ENCODE measurements at regions not wholly inside any gene's neighbourhood (a gene's known extent, or its start where the extent isn't known, plus 50 kb on each side); places are given as distances from the start of the nearest gene placed in this dataset.
"Not testable (repeated sequence)": the region's sequence is repeated elsewhere in the genome, so short reads cannot be mapped to it uniquely, and the experiment has no call there.

DNA sequence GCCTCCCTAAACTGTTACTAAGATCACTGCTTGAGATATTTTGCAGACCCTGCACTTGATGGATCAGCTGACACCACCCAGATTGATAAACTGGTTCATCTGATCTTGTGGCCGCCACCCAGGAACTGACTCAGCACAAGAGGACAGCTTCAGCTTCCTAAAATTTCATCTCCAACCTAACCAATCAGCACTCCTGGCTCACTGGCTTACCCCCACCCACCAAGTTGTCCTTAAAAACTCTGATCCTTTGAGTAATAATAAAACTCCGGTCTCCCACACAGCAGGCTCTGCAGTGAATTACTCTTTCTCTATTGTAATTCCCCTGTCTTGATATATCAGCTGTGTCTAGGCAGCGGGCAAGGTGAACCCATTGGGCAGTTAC is 174.8 kb downstream of the UTP18 start:
- no peak for DNase-seq (ENCODE audit: low spot score)

GRCh38 chr17:51435641-51436091 is 175.3 kb downstream of the UTP18 start:
- DNase-seq (ENCODE audit: low spot score) = no peak

GRCh38 chr17:51439395-51440229 is 179.3 kb downstream of the UTP18 start:
- DNase-seq (ENCODE audit: low spot score) = no peak

DNA sequence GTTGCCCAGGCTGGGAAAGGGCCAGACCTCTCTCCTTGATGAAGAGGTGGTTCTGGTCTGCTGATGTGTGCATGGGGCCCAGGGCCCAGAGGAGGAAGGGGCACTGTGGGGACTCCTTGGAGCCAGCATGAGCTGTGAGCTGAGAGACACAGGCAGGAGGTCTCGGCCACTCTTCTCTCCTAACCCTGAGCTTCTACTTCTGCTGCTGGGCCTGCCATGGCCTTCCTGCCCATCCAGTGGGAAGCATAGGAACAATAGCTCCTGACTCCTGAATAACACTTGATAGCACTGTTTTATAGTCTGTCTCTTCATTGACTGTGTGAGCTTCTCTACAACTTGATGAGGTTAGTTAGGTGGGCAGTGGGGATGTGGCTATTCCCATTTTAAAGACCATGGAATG is 181.1 kb downstream of the UTP18 start:
- DNase-seq (ENCODE audit: low spot score) = no peak

DNA sequence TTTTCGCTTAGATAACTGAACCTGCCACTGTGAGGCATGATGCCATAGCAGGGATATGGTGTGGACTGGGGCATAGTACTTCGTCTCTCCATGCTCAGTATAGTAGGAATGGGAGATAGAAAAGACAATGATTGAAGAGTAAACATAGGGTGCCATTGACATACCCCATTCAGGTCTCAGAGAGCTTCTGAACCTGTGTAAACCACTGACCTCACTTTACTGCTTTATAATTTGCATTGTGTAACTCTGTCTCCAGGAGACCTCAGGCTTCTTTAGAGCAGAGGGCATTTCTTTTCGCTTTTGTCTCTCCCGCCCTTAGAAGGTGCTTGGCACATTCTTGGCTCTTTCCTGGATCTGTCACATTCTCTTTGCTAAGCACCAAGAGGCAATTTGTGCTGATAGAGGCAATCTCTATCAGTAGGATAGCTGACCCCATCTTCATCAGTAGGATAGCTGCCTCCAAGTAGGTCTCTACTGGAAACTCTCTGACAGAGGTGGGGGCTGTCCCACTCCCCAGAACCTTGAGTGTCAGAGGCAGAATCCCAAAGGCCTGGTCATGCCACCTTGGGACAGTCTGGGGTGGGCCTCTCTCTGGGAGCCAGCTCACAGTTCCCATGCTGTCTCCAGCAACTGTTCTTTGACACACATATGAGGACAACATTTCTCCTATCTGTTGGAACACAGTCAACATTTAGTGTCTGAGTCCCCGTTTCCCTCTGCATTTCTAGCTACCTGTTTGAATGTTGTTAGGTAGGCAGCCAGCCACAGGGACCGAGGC is 181.9 kb downstream of the UTP18 start:
- no peak for DNase-seq (ENCODE audit: low spot score)

GRCh38 chr17:51443646-51444045 is 183.3 kb downstream of the UTP18 start:
- DNase-seq (ENCODE audit: low spot score) = no peak

DNA sequence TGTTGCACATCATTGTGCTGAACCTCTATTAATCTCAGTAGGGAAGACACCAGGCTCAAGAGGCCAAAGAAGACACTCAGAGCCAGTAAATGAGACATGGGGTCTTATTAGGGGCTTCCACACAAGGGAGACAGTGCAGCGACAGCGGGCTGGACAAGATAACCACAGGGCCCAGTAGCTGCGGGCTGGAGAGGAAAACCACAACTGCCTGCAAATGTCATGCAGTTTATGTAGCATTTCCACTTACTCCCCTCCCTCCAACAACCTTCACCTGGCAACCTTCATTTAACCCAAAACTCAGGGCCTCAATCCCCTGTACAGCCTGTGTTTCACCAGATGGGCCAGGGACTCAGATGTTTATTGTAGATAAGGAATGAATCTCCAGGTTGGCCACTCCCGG is 185.6 kb downstream of the UTP18 start:
- DNase-seq (ENCODE audit: low spot score) = no peak

GRCh38 chr17:51454456-51454978 is 194.2 kb downstream of the UTP18 start:
- no peak for DNase-seq (ENCODE audit: low spot score)

DNA sequence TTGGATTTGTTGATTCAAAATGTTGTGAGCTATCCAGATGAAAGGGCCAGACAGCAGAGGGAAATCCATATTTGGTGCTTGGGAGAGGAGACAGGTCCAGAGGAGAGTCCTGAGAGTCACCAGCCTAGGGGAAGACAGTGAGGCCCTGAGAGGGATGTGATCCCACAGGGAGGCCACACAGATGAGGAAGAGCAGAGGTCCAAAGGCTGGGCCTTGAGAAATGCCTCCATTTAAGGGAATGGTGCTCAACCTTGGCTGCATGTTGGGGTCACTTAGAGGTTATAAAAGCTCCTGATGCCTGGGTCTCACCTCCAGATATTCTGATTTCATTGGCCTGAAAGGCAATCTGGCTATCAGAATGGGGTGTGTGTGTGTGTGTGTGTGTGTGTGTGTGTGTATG is 194.9 kb downstream of the UTP18 start:
- DNase-seq (ENCODE audit: low spot score) = no peak

DNA sequence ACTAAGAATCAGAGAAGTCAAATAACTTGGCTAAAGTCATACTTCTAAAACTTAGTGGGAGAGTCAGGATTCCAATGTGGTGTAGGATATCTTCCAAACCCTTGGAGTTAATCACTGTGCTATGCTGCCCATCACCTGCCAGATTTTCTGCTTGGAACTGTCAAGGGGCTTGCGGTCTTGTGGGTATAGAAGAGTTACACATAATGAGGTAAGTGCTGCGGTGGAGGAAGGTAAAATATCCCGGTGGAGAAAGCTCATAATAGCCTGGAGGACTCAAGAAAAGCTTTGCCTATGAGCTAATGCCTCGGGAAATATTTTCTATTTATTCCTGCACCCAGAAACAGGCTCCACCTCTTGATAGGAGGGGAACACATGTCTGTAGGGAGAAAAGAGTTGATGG is 195.6 kb downstream of the UTP18 start:
- no peak for DNase-seq (ENCODE audit: low spot score)

DNA sequence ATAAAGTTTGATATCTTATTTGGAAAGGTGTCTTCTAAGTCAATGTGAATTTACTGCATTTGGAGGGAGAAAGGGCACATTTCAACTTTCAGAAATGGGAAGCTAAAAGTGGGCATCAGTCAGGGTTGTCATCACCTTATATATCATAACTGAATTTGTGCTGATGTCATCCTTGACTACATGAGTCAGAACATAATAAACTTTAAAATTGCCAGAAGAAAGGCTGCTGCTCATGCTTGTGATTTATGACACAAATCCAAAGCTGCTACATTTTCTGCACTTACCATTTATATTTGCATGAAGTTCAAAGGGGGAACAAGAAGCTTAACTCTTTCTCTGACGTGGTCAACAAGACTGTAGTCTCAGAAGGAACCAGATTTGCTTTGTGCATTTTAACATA is 196.6 kb downstream of the UTP18 start:
- no peak for DNase-seq (ENCODE audit: low spot score)

- DNase-seq (ENCODE audit: low spot score) = no peak
Observed at GRCh38 chr17:51461578-51462004, 201.2 kb downstream of the UTP18 start.

DNA sequence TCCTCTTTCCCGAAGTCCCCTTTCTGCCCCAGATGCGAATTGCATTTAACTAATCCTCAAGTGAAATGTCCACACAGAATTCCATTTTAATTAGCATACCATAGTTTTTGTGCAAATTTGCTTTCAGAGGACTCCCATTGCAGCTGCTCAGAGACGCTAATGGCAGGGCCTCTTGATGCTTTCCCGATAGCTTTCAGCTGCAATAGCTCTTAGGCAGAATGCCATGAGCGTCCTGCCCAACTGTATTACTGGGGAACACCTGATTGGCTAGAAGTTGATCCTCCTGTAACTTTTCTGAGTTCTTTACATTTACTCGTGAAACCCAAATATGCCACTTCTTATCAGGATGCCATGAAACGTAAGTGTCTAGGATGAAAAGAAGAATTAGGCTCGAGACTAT is 203.0 kb downstream of the UTP18 start:
- DNase-seq (ENCODE audit: low spot score) = no peak

- DNase-seq (ENCODE audit: low spot score) = no peak
Observed at GRCh38 chr17:51467336-51467735, 207.0 kb downstream of the UTP18 start.

DNA sequence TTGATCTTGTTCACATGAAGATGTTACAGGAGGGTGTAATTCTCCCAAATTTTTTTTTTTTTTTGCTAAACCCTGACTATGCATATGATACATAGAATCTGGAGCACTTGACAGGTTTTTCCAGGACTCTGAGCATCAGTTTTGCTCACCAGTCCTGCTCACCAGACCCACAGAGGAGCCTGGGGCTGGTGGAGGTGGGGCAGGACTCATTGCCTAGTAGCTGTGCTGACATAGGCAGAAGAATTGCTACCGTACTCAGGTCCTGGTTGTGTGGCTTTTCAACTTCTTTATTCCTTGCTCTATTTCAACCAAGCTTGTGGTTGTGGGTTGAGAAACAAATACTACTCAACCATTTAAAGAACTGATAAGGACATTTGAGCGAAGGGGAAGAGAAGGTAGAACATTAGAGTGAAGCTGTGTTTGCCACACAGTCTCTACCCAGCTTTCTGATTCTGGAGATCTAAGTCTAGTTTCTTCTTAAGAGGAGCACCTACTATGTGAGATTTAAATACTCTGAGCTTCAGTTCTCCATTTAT is 212.4 kb downstream of the UTP18 start:
- no peak for DNase-seq (ENCODE audit: low spot score)

GRCh38 chr17:51474764-51475163 is 214.4 kb downstream of the UTP18 start:
- DNase-seq (ENCODE audit: low spot score) = no peak

GRCh38 chr17:51475730-51476129 is 215.4 kb downstream of the UTP18 start:
- DNase-seq (ENCODE audit: low spot score) = no peak

DNA sequence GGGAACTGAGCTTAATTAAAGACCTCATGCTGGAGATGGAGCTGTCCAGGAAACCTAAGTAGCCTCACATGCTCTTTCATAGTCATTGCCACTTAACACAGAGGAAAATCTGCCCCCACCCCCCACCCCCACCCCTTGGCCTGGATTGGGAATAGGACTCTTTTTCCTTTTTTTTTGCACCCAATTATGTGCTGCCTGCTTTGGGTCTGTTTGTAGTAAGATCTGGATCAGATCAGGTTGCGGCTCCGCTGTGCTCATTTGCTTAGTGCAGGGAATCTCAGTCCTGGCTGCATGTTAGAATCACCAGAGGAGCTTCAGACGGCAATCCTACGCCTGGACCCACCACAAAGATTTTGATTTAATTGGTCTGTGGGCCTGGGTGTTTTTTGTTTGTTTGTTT is 219.0 kb downstream of the UTP18 start:
- DNase-seq (ENCODE audit: low spot score) = no peak

DNA sequence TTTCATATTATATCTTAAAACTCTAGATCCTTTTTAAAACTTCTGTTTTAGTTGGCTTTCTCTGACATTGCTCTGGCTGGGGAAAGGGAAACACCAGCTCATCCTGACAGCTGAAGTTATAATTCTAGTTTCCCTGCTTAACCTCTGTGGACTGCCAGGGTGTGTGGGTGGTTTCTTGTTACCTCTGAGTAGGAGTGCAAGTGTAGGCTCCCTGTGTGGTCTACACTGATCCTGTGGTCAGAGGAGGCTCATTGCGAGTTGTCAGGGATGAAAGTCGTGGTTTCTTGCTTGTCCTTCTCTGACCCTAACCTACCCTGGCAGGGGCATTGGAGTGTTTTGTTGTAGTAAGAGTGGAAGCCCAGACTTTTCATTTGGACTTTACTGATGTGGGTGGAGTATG is 221.0 kb downstream of the UTP18 start:
- no peak for DNase-seq (ENCODE audit: low spot score)

GRCh38 chr17:51482248-51482647 is 221.9 kb downstream of the UTP18 start:
- DNase-seq (ENCODE audit: low spot score) = not testable (repeated sequence)

DNA sequence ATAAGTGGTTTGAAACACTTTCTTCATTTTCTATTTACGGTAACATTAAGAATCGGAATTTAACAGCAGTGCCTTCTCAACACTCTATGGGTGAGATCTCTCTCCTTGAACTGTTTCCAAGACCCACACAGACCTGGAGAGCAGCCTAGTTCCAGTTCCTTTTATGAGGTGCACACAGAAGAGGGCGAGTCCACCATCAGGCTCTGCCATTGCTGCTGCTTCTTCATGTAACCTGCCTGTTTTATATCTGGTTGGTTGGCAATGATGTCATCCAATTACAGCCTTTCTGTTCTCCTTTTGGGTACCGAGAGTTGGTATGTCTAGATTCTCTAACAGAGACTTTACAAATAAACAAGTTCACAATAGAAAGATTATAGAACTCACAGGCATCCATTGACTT is 225.7 kb downstream of the UTP18 start:
- DNase-seq (ENCODE audit: low spot score) = no peak

DNA sequence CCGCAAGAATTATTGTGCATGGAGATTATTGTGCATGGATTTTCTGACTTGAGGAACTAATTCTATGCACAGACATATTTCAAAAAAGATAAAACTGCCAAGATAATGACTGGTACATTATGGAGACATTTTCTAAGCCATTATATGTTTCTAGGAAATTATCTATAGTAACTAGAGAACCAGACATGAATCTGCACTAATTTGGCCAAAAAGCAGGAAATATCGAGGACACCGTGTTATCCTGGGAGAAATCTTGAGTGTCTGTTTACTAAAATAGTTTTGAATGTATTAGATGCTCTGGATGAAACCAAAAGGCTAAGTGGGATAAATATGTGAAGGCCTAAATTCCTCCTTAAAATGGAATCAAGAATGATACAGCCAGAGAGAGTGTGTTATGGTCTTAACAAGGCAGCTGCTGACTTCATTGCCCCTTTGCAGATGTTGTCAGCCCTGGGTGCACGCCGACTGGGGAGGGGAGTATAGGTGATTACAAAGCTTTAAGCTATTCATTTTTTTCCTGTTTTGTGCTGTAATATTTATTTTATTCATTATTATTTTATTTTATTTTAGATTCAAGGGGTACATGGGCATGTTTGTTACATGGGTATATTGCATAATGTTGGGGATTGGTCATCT is 226.7 kb downstream of the UTP18 start:
- no peak for DNase-seq (ENCODE audit: low spot score)

Measured in mesenteric fat pad (tissue), 1 donor.